H1 (cell line): ENCODE measurements at regions not wholly inside any gene's neighbourhood (a gene's known extent, or its start where the extent isn't known, plus 50 kb on each side); places are given as distances from the start of the nearest gene placed in this dataset.

Experiments used
- CTCF ChIA-PET: fragments of 300-600 bp; sonication (Branson Sonifier 250); formaldehyde crosslinking; loops from one replicate; lab custom pipeline; 2021; ENCODE audit not compliant: partially characterized antibody; lab: Charles Lee
- POLR2A ChIA-PET: fragments of 300-600 bp; sonication (Branson Sonifier 250); formaldehyde crosslinking; loops from one replicate; lab custom pipeline; 2021; ENCODE audit warnings: inconsistent platforms; ENCODE audit not compliant: partially characterized antibody; lab: Charles Lee
- DNase-seq, 2 experiments: peaks; one replicate each; pipeline versions ENCODE4 v3.0.0 to v3.0.0-alpha.2; 2010 to 2022; ENCODE audit warnings: low spot score in 2 of 2, low read depth in 1 of 2, mixed read lengths in 1 of 2
- FAIRE-seq: peaks from 2 replicates; lab custom pipeline; 2011; peaks lifted over from hg19 to GRCh38; lab: Jason Lieb, UNC
- H2AFZ ChIP-seq: 2 replicates; pipeline ENCODE4 v1.8.1; 2012; ENCODE audit warnings: low read length, inconsistent platforms
- H2AK5ac ChIP-seq: 2 replicates; pipeline ENCODE4 v1.6.1; 2013; ENCODE audit warnings: low read depth, low read length
- H2BK120ac ChIP-seq: replicated peaks from 2 replicates; pipeline ENCODE3; 2013; ENCODE audit warnings: low read depth, low read length, inconsistent platforms
- H2BK12ac ChIP-seq: 2 replicates; pipeline ENCODE4 v1.6.1; 2013; ENCODE audit warnings: low read depth, low read length
- H2BK15ac ChIP-seq: 2 replicates; pipeline ENCODE4 v1.6.1; 2013; ENCODE audit warnings: low read length
- H2BK20ac ChIP-seq: 2 replicates; pipeline ENCODE4 v1.6.1; 2013; ENCODE audit warnings: low read length
- H2BK5ac ChIP-seq: 2 replicates; pipeline ENCODE4 v1.6.1; 2013; ENCODE audit warnings: low read depth, low read length
- H3K14ac ChIP-seq: 2 replicates; pipeline ENCODE4 v1.6.1; 2013; ENCODE audit warnings: inconsistent platforms; ENCODE audit not compliant: insufficient read length
- H3K18ac ChIP-seq: 2 replicates; pipeline ENCODE4 v1.6.1; 2013; ENCODE audit warnings: low read length; ENCODE audit errors: extremely low read depth
- H3K23ac ChIP-seq: 2 replicates; pipeline ENCODE4 v1.6.1; 2013; ENCODE audit warnings: inconsistent platforms; ENCODE audit not compliant: insufficient read length
- H3K23me2 ChIP-seq: 2 replicates; pipeline ENCODE4 v1.6.1; 2013; ENCODE audit warnings: low read depth, low read length
- H3K27ac ChIP-seq: 2 replicates; pipeline ENCODE4 v1.6.1; 2011; ENCODE audit warnings: low read depth, low read length, inconsistent platforms
- H3K27me3 ChIP-seq, 4 experiments: replicated peaks in 1 of 4; 1 replicate in 1 of 4; 2 replicates in 3 of 4; pipeline versions ENCODE4 v1.6.1 to v1.8.1; 2011 to 2013; ENCODE audit warnings: low read length in 3 of 4, mild to moderate bottlenecking in 3 of 4, inconsistent platforms in 2 of 4, mixed read lengths in 2 of 4, moderate library complexity in 1 of 4; ENCODE audit not compliant: control insufficient read depth in 3 of 4, insufficient read depth in 3 of 4; ENCODE audit errors: extremely low read depth in 1 of 4
- H3K36me3 ChIP-seq, 4 experiments: 2 replicates each; pipeline versions ENCODE4 v1.6.1 to v1.8.1; 2011 to 2013; ENCODE audit warnings: mild to moderate bottlenecking in 4 of 4, low read length in 3 of 4, moderate library complexity in 2 of 4, control low read depth in 1 of 4, inconsistent platforms in 1 of 4; ENCODE audit not compliant: insufficient read depth in 4 of 4, control insufficient read depth in 2 of 4
- H3K4ac ChIP-seq: replicated peaks from 2 replicates; pipeline ENCODE3; 2013; ENCODE audit warnings: low read length, low read depth, mixed read lengths, inconsistent platforms; ENCODE audit not compliant: insufficient read length
- H3K4me1 ChIP-seq, 4 experiments: replicated peaks in 1 of 4; 1 replicate in 1 of 4; 2 replicates in 3 of 4; pipeline versions ENCODE4 v1.6.1 to v1.8.1; 2011 to 2013; ENCODE audit warnings: low read length in 3 of 4, inconsistent platforms in 2 of 4, mixed read lengths in 1 of 4; ENCODE audit not compliant: insufficient read depth in 4 of 4, control insufficient read depth in 3 of 4
- H3K4me2 ChIP-seq, 2 experiments: 2 replicates each; pipeline versions ENCODE4 v1.6.1 to v1.8.1; 2011 to 2013; ENCODE audit warnings: low read depth in 2 of 2, low read length in 2 of 2, control low read depth in 1 of 2, inconsistent platforms in 1 of 2, mild to moderate bottlenecking in 1 of 2; ENCODE audit not compliant: insufficient read depth in 1 of 2
- H3K4me3 ChIP-seq, 4 experiments: fragments of 200-600, 300-600 bp in 1 of 4; sonication (generic), shearing (Covaris generic), sonication (Bioruptor Twin) in 1 of 4; 2 replicates each; pipeline versions ENCODE4 v1.5.1 to v1.8.1; 2011 to 2016; ENCODE audit warnings: low read length in 4 of 4, low read depth in 3 of 4, control low read depth in 2 of 4, inconsistent platforms in 2 of 4, mild to moderate bottlenecking in 2 of 4, mixed read lengths in 1 of 4, moderate library complexity in 1 of 4; ENCODE audit not compliant: insufficient read depth in 2 of 4; ENCODE audit errors: extremely low read depth in 1 of 4
- H3K56ac ChIP-seq: replicated peaks from 2 replicates; pipeline ENCODE3; 2013; ENCODE audit warnings: low read depth, mild to moderate bottlenecking, mixed read lengths, low read length, inconsistent platforms; ENCODE audit not compliant: insufficient read length
- H3K79me1 ChIP-seq: 2 replicates; pipeline ENCODE4 v1.6.1; 2013; ENCODE audit warnings: low read depth, low read length, control low read depth
- H3K79me2 ChIP-seq, 2 experiments: 2 replicates each; pipeline versions ENCODE4 v1.6.1 to v1.8.1; 2012 to 2013; ENCODE audit warnings: low read length in 2 of 2, mild to moderate bottlenecking in 2 of 2, inconsistent platforms in 1 of 2; ENCODE audit not compliant: insufficient read depth in 2 of 2, control insufficient read depth in 1 of 2
- H3K9ac ChIP-seq, 4 experiments: replicated peaks in 1 of 4; 1 replicate in 1 of 4; 2 replicates in 3 of 4; pipeline versions ENCODE4 v1.6.1 to v1.8.1; 2011 to 2013; ENCODE audit warnings: low read depth in 3 of 4, low read length in 3 of 4, control low read depth in 2 of 4, mild to moderate bottlenecking in 2 of 4, moderate library complexity in 2 of 4, inconsistent platforms in 1 of 4; ENCODE audit errors: extremely low read depth in 1 of 4
- H3K9me3 ChIP-seq, 2 experiments: 2 replicates each; pipeline versions ENCODE4 v1.6.1 to v1.8.1; 2012 to 2013; ENCODE audit warnings: mild to moderate bottlenecking in 2 of 2, moderate library complexity in 2 of 2, control low read depth in 1 of 2, inconsistent platforms in 1 of 2, low read depth in 1 of 2, low read length in 1 of 2, mixed read lengths in 1 of 2; ENCODE audit not compliant: insufficient read depth in 2 of 2
- H4K20me1 ChIP-seq, 2 experiments: replicated peaks in 1 of 2; 2 replicates each; pipeline versions ENCODE3 to v1.8.1; 2011 to 2013; ENCODE audit warnings: inconsistent platforms in 2 of 2, low read length in 2 of 2, mild to moderate bottlenecking in 1 of 2; ENCODE audit not compliant: insufficient read depth in 2 of 2, control insufficient read depth in 1 of 2
- H4K5ac ChIP-seq: 2 replicates; pipeline ENCODE4 v1.6.1; 2013; ENCODE audit warnings: low read length, low read depth, mixed read lengths, inconsistent platforms; ENCODE audit not compliant: insufficient read length
- H4K8ac ChIP-seq: 2 replicates; pipeline ENCODE4 v1.8.0; 2013; ENCODE audit warnings: mild to moderate bottlenecking, moderate library complexity, low read length, inconsistent platforms; ENCODE audit not compliant: insufficient read depth; ENCODE audit errors: extremely low read depth
- H4K91ac ChIP-seq: replicated peaks from 2 replicates; pipeline ENCODE3; 2013; ENCODE audit warnings: low read length, mixed read lengths, inconsistent platforms; ENCODE audit not compliant: insufficient read length
- CEBPB ChIP-seq: IDR thresholded peaks from 2 replicates; pipeline ENCODE4 v1.6.1; 2012; ENCODE audit warnings: low read depth, low read length
- RNF2 ChIP-seq: fragments of 200-900, 300-1000 bp; sonication (generic); IDR thresholded peaks from 2 replicates; pipeline ENCODE4 v1.7.1; 2016; ENCODE audit warnings: borderline replicate concordance, low read depth, mild to moderate bottlenecking, antibody characterized with exemption, low read length; ENCODE audit not compliant: poor library complexity, severe bottlenecking; ENCODE audit errors: missing control alignments
- SRF ChIP-seq: IDR thresholded peaks from 2 replicates; pipeline ENCODE4 v1.6.1; 2011; ENCODE audit warnings: mild to moderate bottlenecking, low read depth, low read length, moderate library complexity
- WGBS, 2 experiments: shearing (Covaris generic) in 1 of 2; methylation state at CpG; one replicate each; pipeline versions ENCODE4 v1.1.6 to v1.1.7; 2013 to 2015; ENCODE audit warnings: low lambda C conversion rate in 2 of 2, mixed read lengths in 2 of 2, inconsistent platforms in 1 of 2, low coverage in 1 of 2, missing lambda C conversion rate in 1 of 2; ENCODE audit not compliant: insufficient replicate concordance in 2 of 2, insufficient coverage in 1 of 2, insufficient read length in 1 of 2; ENCODE audit errors: extremely low coverage in 1 of 2, missing lambda C conversion rate in 1 of 2; 5-methylcytosine and 5-hydroxymethylcytosine counted together

DNA sequence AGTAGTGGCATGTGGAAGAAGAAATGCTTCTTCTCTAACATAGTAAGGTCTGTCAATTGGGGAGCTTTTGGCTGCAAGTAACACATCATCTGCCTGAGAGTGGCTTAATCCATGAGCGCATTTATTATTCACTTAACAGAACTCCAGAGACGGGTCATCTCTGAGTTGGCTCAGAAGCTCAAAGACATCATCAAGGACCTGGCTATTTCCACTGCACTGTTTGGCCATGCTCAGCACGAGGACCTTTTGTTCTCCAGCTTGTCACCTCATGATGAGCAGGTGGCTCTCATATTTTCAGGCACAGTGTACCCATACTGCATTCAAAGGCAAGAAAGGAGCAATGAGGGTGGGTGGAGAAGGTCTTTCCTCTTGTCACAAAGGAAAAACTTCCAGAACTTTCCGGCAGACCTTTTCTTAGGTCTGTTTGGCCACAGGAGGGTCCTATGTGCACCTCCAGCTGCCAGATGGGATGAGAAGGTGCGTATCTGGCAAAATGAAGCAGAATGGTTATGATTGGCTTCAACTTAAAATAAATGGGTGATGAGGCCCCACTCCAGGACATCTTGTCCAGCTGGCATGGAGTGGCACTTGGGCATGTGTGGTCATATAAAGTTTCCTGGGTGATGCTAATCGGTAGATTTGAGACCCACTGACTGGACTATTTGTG lies 55.6 kb upstream of the SHH start:
- H3K79me2 ChIP-seq, result no peaks in the 10 kb centered on the region
- peaks cover 2 to 5% of the 10 kb centered on the region in 2 experiments; a peak in 2 of 4 replicates for H3K9me3 ChIP-seq
- H3K79me1 ChIP-seq, result no peaks in the 10 kb centered on the region
- no peak overlapping the region for H2BK120ac ChIP-seq
- ChIA-PET POLR2A (no interaction called here), CTCF (no interaction called here)
- no peaks in the 10 kb centered on the region for H4K20me1 ChIP-seq
- H2BK5ac ChIP-seq, result no peak overlapping the region
- no peak overlapping the region for H2AK5ac ChIP-seq
- H3K4me3 ChIP-seq, result no peak overlapping the region
- H4K91ac ChIP-seq, result no peak overlapping the region
- no peak overlapping the region for H2BK15ac ChIP-seq
- no peak overlapping the region for H2BK12ac ChIP-seq
- no peak overlapping the region for H4K5ac ChIP-seq
- WGBS, 2 experiments, result 93% methylated on average over 6 of the region's 6 CpGs; no CpG with 5 or more reads in 1 of the 2 experiments
- H3K18ac ChIP-seq, result no peak overlapping the region
- no peak overlapping the region for H3K9ac ChIP-seq
- H3K14ac ChIP-seq, result no peak overlapping the region
- DNase-seq (no peak), FAIRE-seq (no peak)
- H3K23ac ChIP-seq, result no peak overlapping the region
- H3K4ac ChIP-seq, result no peak overlapping the region
- no peak overlapping the region for H3K27ac ChIP-seq
- no peak overlapping the region for H2AFZ ChIP-seq
- no peak overlapping the region for H4K8ac ChIP-seq
- no peaks in the 10 kb centered on the region for H3K23me2 ChIP-seq
- H3K4me1 ChIP-seq, result peaks cover 0 to 4% (median 2%) of the 10 kb centered on the region in 4 experiments; a peak in 4 of 7 replicates
- H3K4me2 ChIP-seq, result no peak overlapping the region
- H3K56ac ChIP-seq, result no peak overlapping the region
- no peaks in the 10 kb centered on the region; a peak in 1 of 7 replicates for H3K27me3 ChIP-seq
- no peak overlapping the region for H2BK20ac ChIP-seq
- H3K36me3 ChIP-seq, result no peaks in the 10 kb centered on the region
- TF ChIP-seq RNF2 (no peak), CEBPB (no peak), SRF (no peak)
